Ramos (cell line): ENCODE measurements at regions not wholly inside any gene's neighbourhood (a gene's known extent, or its start where the extent isn't known, plus 50 kb on each side); places are given as distances from the start of the nearest gene placed in this dataset.
"Not testable (repeated sequence)": the region's sequence is repeated elsewhere in the genome, so short reads cannot be mapped to it uniquely, and the experiment has no call there.

ENCODE experiments used
- in situ Hi-C: fragments of 300-500 bp; cut with MboI; formaldehyde crosslinking; loops from one replicate; pipeline ENCODE4 v1.14.3; 2022; ENCODE audit warnings: low sequenced_read_pairs; ENCODE audit not compliant: unreplicated experiment

- in situ Hi-C loops: no loop called here
Measured at GRCh38 chr18:55737266-55737665, 149.3 kb upstream of the TCF4 start.

GRCh38 chr18:55735969-55736368, 148.0 kb upstream of the TCF4 start:
- in situ Hi-C loops: no loop called here

GRCh38 chr18:55735199-55735855, 147.3 kb upstream of the TCF4 start:
- in situ Hi-C loops: no loop called here

- in situ Hi-C loops: no loop called here
Measured at GRCh38 chr18:55732227-55733106, 144.5 kb upstream of the TCF4 start.

- in situ Hi-C loops: no loop called here
Measured at GRCh38 chr18:55731594-55732042, 143.6 kb upstream of the TCF4 start.

GRCh38 chr18:55721006-55721405, 133.0 kb upstream of the TCF4 start:
- in situ Hi-C loops: not testable (repeated sequence)

- in situ Hi-C loops: no loop called here
Measured at GRCh38 chr18:55713707-55714106, 125.7 kb upstream of the TCF4 start.

GRCh38 chr18:55706898-55707297, 118.9 kb upstream of the TCF4 start:
- in situ Hi-C loops: no loop called here

- in situ Hi-C loops: no loop called here
Measured at GRCh38 chr18:55699233-55699765, 111.3 kb upstream of the TCF4 start.

- in situ Hi-C loops: no loop called here
Measured at GRCh38 chr18:55696811-55697210, 108.8 kb upstream of the TCF4 start.

GRCh38 chr18:55695091-55695490, 107.1 kb upstream of the TCF4 start:
- in situ Hi-C loops: no loop called here

GRCh38 chr18:55694291-55694690, 106.3 kb upstream of the TCF4 start:
- in situ Hi-C loops: no loop called here

- in situ Hi-C loops: no loop called here
Measured at GRCh38 chr18:55688030-55688429, 100.0 kb upstream of the TCF4 start.

- in situ Hi-C loops: no loop called here
Measured at GRCh38 chr18:55687106-55687505, 99.1 kb upstream of the TCF4 start.

- in situ Hi-C loops: no loop called here
Measured at GRCh38 chr18:55685638-55686037, 97.6 kb upstream of the TCF4 start.

- in situ Hi-C loops: no loop called here
Measured at GRCh38 chr18:55672574-55673361, 84.8 kb upstream of the TCF4 start.

- in situ Hi-C loops: no loop called here
Measured at GRCh38 chr18:55665506-55665905, 77.5 kb upstream of the TCF4 start.

- in situ Hi-C loops: not testable (repeated sequence)
Measured at GRCh38 chr18:55664758-55665400, 76.9 kb upstream of the TCF4 start.

- in situ Hi-C loops: no loop called here
Measured at GRCh38 chr18:55663891-55664290, 75.9 kb upstream of the TCF4 start.

GRCh38 chr18:55658598-55658997, 70.6 kb upstream of the TCF4 start:
- in situ Hi-C loops: no loop called here
